ENCODE measurements at regions not wholly inside any gene's neighbourhood (a gene's known extent, or its start where the extent isn't known, plus 50 kb on each side); places are given as distances from the start of the nearest gene placed in this dataset.

DNA sequence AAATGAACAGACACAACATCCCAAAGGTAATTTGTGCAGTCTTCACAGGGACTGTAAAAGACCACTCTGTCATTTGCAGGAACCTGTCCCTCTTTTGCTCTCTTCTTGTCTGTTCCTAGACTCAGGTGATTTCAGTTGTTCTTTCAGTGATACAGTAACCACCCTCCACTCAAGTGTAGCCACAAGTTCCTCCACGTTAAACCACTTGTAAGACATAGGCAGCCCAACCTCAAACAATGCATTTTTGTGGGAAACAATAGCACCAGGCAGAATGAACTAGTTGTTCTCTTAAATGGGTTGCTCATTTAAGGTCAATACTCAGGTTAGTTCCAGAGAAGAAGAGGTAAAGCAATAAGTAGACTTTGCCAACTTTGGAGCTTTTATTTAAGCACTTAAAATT, 359.4 kb downstream of the MZT1 start:
- no peak overlapping the region for H2AFZ ChIP-seq (replicated peaks)
- no peaks in the 10 kb centered on the region for H4K20me1 ChIP-seq (ENCODE audit: low read depth)
- no peaks in the 10 kb centered on the region for H3K9me3 ChIP-seq (ENCODE audit: low read depth)
- no peak overlapping the region for H3K4me3 Mint-ChIP-seq
- no peaks in the 10 kb centered on the region for H3K27me3 Mint-ChIP-seq (ENCODE audit: insufficient read depth, low read depth)
- H3K79me2 ChIP-seq (ENCODE audit: low read depth), result no peaks in the 10 kb centered on the region
- H3K27ac ChIP-seq, result no peak overlapping the region
- TF ChIP-seq, protein P1, sequence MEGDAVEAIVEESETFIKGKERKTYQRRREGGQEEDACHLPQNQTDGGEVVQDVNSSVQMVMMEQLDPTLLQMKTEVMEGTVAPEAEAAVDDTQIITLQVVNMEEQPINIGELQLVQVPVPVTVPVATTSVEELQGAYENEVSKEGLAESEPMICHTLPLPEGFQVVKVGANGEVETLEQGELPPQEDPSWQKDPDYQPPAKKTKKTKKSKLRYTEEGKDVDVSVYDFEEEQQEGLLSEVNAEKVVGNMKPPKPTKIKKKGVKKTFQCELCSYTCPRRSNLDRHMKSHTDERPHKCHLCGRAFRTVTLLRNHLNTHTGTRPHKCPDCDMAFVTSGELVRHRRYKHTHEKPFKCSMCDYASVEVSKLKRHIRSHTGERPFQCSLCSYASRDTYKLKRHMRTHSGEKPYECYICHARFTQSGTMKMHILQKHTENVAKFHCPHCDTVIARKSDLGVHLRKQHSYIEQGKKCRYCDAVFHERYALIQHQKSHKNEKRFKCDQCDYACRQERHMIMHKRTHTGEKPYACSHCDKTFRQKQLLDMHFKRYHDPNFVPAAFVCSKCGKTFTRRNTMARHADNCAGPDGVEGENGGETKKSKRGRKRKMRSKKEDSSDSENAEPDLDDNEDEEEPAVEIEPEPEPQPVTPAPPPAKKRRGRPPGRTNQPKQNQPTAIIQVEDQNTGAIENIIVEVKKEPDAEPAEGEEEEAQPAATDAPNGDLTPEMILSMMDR (IDR thresholded peaks at IDR 0.05), result no peak
- TF ChIP-seq EZH2phosphoT487 (IDR thresholded peaks at IDR 0.05), result no peak
- TF ChIP-seq EZH2 (IDR thresholded peaks at IDR 0.05), result no peak
- no peak for DNase-seq (ENCODE audit: low spot score)
- no peak overlapping the region for H3K27ac Mint-ChIP-seq
- no peaks in the 10 kb centered on the region for H3K36me3 ChIP-seq
- H3K9ac ChIP-seq, result no peak overlapping the region
- no peaks in the 10 kb centered on the region for H3K36me3 Mint-ChIP-seq
- H3K9me3 Mint-ChIP-seq, result no peaks in the 10 kb centered on the region
- H3K27me3 ChIP-seq, result no peaks in the 10 kb centered on the region
- H3K4me2 ChIP-seq, result no peak overlapping the region
- no peaks in the 10 kb centered on the region for H3K4me1 ChIP-seq
- H3K4me1 Mint-ChIP-seq, result no peaks in the 10 kb centered on the region
- H3F3A ChIP-seq (ENCODE audit: low read depth), result no peaks in the 10 kb centered on the region
- no peak overlapping the region for H3K4me3 ChIP-seq

DNA sequence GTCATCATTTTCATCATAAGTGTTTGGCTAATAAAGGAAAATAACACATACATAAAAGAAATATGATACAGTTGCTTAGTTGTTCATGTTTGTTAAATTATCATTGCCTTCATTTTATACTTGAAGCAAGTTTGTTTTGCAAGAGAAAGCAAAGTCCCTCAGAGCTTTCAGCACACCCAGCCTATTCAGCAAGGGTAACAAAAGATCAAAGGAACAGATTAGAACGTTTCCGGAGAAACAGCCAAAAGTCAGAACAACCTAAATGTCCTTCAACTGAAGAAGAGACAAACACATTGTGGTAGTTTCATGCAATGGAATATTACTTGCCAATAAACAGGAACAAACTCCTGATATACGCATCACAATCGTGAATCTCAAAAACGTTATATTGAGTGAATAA, 380.7 kb downstream of the MZT1 start:
- Histone ChIP-seq H3K36me3 (no peaks in the 10 kb centered on the region), H3K9ac (no peak overlapping the region), H3K4me2 (no peak overlapping the region), H3K27ac (no peak overlapping the region), H4K20me1 (ENCODE audit: low read depth) (no peaks in the 10 kb centered on the region), H3K4me3 (no peak overlapping the region), H3F3A (ENCODE audit: low read depth) (no peaks in the 10 kb centered on the region), H3K27me3 (no peaks in the 10 kb centered on the region), H3K4me1 (no peaks in the 10 kb centered on the region), H2AFZ (replicated peaks) (no peak overlapping the region), H3K9me3 (ENCODE audit: low read depth) (no peaks in the 10 kb centered on the region), H3K79me2 (ENCODE audit: low read depth) (no peaks in the 10 kb centered on the region)
- no peak for TF ChIP-seq EZH2 (IDR thresholded peaks at IDR 0.05)
- TF ChIP-seq, protein P1 (IDR thresholded peaks at IDR 0.05), result no peak
- TF ChIP-seq EZH2phosphoT487 (IDR thresholded peaks at IDR 0.05), result no peak
- no peaks in the 10 kb centered on the region for H3K36me3 Mint-ChIP-seq
- H3K27me3 Mint-ChIP-seq (ENCODE audit: insufficient read depth, low read depth), result peaks cover 4% of the 10 kb centered on the region
- peak; percentile 34 for DNase-seq (ENCODE audit: low spot score)
- no peak overlapping the region for H3K4me3 Mint-ChIP-seq
- H3K27ac Mint-ChIP-seq, result no peak overlapping the region
- no peaks in the 10 kb centered on the region for H3K9me3 Mint-ChIP-seq
- H3K4me1 Mint-ChIP-seq, result peaks cover 8% of the 10 kb centered on the region

- H3K4me2 ChIP-seq, result no peak overlapping the region
- Mint-ChIP-seq H3K9me3 (peaks cover 13% of the 10 kb centered on the region), H3K4me3 (no peak overlapping the region), H3K27ac (peak overlapping the region; percentile 30), H3K4me1 (peaks cover 8% of the 10 kb centered on the region), H3K36me3 (no peaks in the 10 kb centered on the region), H3K27me3 (ENCODE audit: insufficient read depth, low read depth) (peaks cover 5% of the 10 kb centered on the region)
- no peaks in the 10 kb centered on the region for H4K20me1 ChIP-seq (ENCODE audit: low read depth)
- no peak for TF ChIP-seq EZH2phosphoT487 (IDR thresholded peaks at IDR 0.05)
- no peak for TF ChIP-seq EZH2 (IDR thresholded peaks at IDR 0.05)
- TF ChIP-seq, protein P1 (IDR thresholded peaks at IDR 0.05), result no peak
- H3K36me3 ChIP-seq, result no peaks in the 10 kb centered on the region
- no peak overlapping the region for H3K9ac ChIP-seq
- H3K27me3 ChIP-seq, result no peaks in the 10 kb centered on the region
- H3K79me2 ChIP-seq (ENCODE audit: low read depth), result no peaks in the 10 kb centered on the region
- H3K4me1 ChIP-seq, result no peaks in the 10 kb centered on the region
- no peaks in the 10 kb centered on the region for H3K9me3 ChIP-seq (ENCODE audit: low read depth)
- DNase-seq (ENCODE audit: low spot score), result no peak
- H2AFZ ChIP-seq (replicated peaks), result no peak overlapping the region
- H3F3A ChIP-seq (ENCODE audit: low read depth), result no peaks in the 10 kb centered on the region
- H3K4me3 ChIP-seq, result no peak overlapping the region
- H3K27ac ChIP-seq, result no peak overlapping the region
Observed at GRCh38 chr13:72342364-72342763, 385.1 kb downstream of the MZT1 start.
